ENCODE measurements at regions not wholly inside any gene's neighbourhood (a gene's known extent, or its start where the extent isn't known, plus 50 kb on each side); places are given as distances from the start of the nearest gene placed in this dataset.

- H3K27ac ChIP-seq (ENCODE audit: low read depth in 1 of 2, low read length in 2 of 2) = no peak overlapping the region
- no peak for DNase-seq (ENCODE audit: low spot score)
- H3K9me3 ChIP-seq (ENCODE audit: control insufficient read depth in 4 of 4, low read length in 3 of 4) = no peaks in the 10 kb centered on the region
- no peak overlapping the region for H3K9ac ChIP-seq (ENCODE audit: low read depth in 1 of 2, low read length in 2 of 2)
- no peak overlapping the region for H3K4me3 ChIP-seq (ENCODE audit: low read depth in 1 of 3, low read length in 3 of 3)
- no peaks in the 10 kb centered on the region for H3K36me3 ChIP-seq (ENCODE audit: control insufficient read depth in 4 of 4, insufficient read depth in 3 of 4, low read depth in 1 of 4, low read length in 3 of 4)
- no peaks in the 10 kb centered on the region for H3K27me3 ChIP-seq (ENCODE audit: control insufficient read depth in 4 of 4, insufficient read depth in 4 of 4, low read length in 3 of 4)
- WGBS = 82% methylated on average over 10 of the region's 10 CpGs
- no peaks in the 10 kb centered on the region for H3K4me1 ChIP-seq (ENCODE audit: control insufficient read depth in 4 of 4, insufficient read depth in 4 of 4, low read length in 3 of 4)
- TF ChIP-seq ZBTB33 (IDR thresholded peaks at IDR 0.05) (no peak), MAX (IDR thresholded peaks at IDR 0.05) (no peak), NR2F2 (IDR thresholded peaks at IDR 0.05) (no peak), FOXA2 (IDR thresholded peaks at IDR 0.05) (no peak), YY1 (IDR thresholded peaks at IDR 0.05) (no peak), TAF1 (conservative IDR thresholded peaks at IDR 0.05) (no peak), HNF4A (conservative IDR thresholded peaks at IDR 0.05) (no peak), ATF3 (IDR thresholded peaks at IDR 0.05) (no peak)
Observed at GRCh38 chrX:39766085-39766726, 331.6 kb downstream of the BCOR start.

- 72% methylated on average over 8 of the region's 8 CpGs for WGBS
- H3K27ac ChIP-seq (ENCODE audit: low read depth in 1 of 2, low read length in 2 of 2) = no peak overlapping the region
- H3K4me1 ChIP-seq (ENCODE audit: control insufficient read depth in 4 of 4, insufficient read depth in 4 of 4, low read length in 3 of 4) = peaks cover 0 to 2% (median 0%) of the 10 kb centered on the region in 4 donors
- H3K4me3 ChIP-seq (ENCODE audit: low read depth in 1 of 3, low read length in 3 of 3) = no peak overlapping the region
- DNase-seq (ENCODE audit: low spot score) = no peak
- no peak overlapping the region for H3K9ac ChIP-seq (ENCODE audit: low read depth in 1 of 2, low read length in 2 of 2)
- H3K36me3 ChIP-seq (ENCODE audit: control insufficient read depth in 4 of 4, insufficient read depth in 3 of 4, low read depth in 1 of 4, low read length in 3 of 4) = no peaks in the 10 kb centered on the region
- no peak for TF ChIP-seq MAX (IDR thresholded peaks at IDR 0.05)
- no peaks in the 10 kb centered on the region for H3K27me3 ChIP-seq (ENCODE audit: control insufficient read depth in 4 of 4, insufficient read depth in 4 of 4, low read length in 3 of 4)
- no peaks in the 10 kb centered on the region for H3K9me3 ChIP-seq (ENCODE audit: control insufficient read depth in 4 of 4, low read length in 3 of 4)
Observed at GRCh38 chrX:39766855-39767254, 330.9 kb downstream of the BCOR start.

- no peak for DNase-seq (ENCODE audit: low spot score)
- WGBS = 65% methylated on average over 9 of the region's 9 CpGs
- peaks cover 0 to 7% (median 3%) of the 10 kb centered on the region in 4 donors for H3K4me1 ChIP-seq (ENCODE audit: control insufficient read depth in 4 of 4, insufficient read depth in 4 of 4, low read length in 3 of 4)
- H3K27me3 ChIP-seq (ENCODE audit: control insufficient read depth in 4 of 4, insufficient read depth in 4 of 4, low read length in 3 of 4) = no peaks in the 10 kb centered on the region
- no peaks in the 10 kb centered on the region for H3K36me3 ChIP-seq (ENCODE audit: control insufficient read depth in 4 of 4, insufficient read depth in 3 of 4, low read depth in 1 of 4, low read length in 3 of 4)
- no peak overlapping the region for H3K27ac ChIP-seq (ENCODE audit: low read depth in 1 of 2, low read length in 2 of 2)
- TF ChIP-seq RXRA (IDR thresholded peaks at IDR 0.05) (no peak), RAD21 (IDR thresholded peaks at IDR 0.05) (no peak), FOXA1 (IDR thresholded peaks at IDR 0.05) (no peak), YY1 (IDR thresholded peaks at IDR 0.05) (no peak), JUND (IDR thresholded peaks at IDR 0.05) (no peak), TAF1 (conservative IDR thresholded peaks at IDR 0.05) (no peak), HNF4A (conservative IDR thresholded peaks at IDR 0.05) (no peak), FOXA2 (IDR thresholded peaks at IDR 0.05) (no peak), NR2F2 (IDR thresholded peaks at IDR 0.05) (no peak), REST (IDR thresholded peaks at IDR 0.05) (no peak), GABPA (IDR thresholded peaks at IDR 0.05 in 1 of 2, conservative IDR thresholded peaks at IDR 0.05 in 1 of 2) (no peak), EGR1 (IDR thresholded peaks at IDR 0.05; ENCODE audit: low read depth in 2 of 2) (no peak), MAX (IDR thresholded peaks at IDR 0.05) (no peak), HNF4G (IDR thresholded peaks at IDR 0.05) (no peak)
- H3K9me3 ChIP-seq (ENCODE audit: control insufficient read depth in 4 of 4, low read length in 3 of 4) = no peaks in the 10 kb centered on the region
- no peak overlapping the region for H3K4me3 ChIP-seq (ENCODE audit: low read depth in 1 of 3, low read length in 3 of 3)
- H3K9ac ChIP-seq (ENCODE audit: low read depth in 1 of 2, low read length in 2 of 2) = no peak overlapping the region
Observed at GRCh38 chrX:39767446-39767845, 330.3 kb downstream of the BCOR start.
